Cardiac muscle cell (in vitro differentiated cells and primary cell): ENCODE measurements at regions not wholly inside any gene's neighbourhood (a gene's known extent, or its start where the extent isn't known, plus 50 kb on each side); places are given as distances from the start of the nearest gene placed in this dataset.

Experiments
- DNase-seq, 2 donors: peaks; one replicate each; pipeline versions ENCODE4 v3.0.0 to v3.0.0-alpha.2; 2010 to 2017; ENCODE audit warnings: low read depth in 1 of 2, low spot score in 1 of 2
- H3K27ac ChIP-seq: fragments of 200-600 bp; sonication (generic); 2 replicates; pipeline ENCODE4 v1.5.1; 2016
- H3K27me3 ChIP-seq: fragments of 200-600 bp; sonication (generic); 2 replicates; pipeline ENCODE4 v1.6.0; 2016; ENCODE audit warnings: control low read depth
- H3K36me3 ChIP-seq: fragments of 200-600 bp; sonication (generic); 2 replicates; pipeline ENCODE4 v1.5.1; 2016; ENCODE audit warnings: control low read depth
- H3K4me1 ChIP-seq: fragments of 200-600 bp; sonication (generic); 2 replicates; pipeline ENCODE4 v1.8.1; 2017; ENCODE audit warnings: low read depth, mild to moderate bottlenecking, mixed run types
- H3K4me3 ChIP-seq: fragments of 200-600 bp; sonication (generic); 2 replicates; pipeline ENCODE4 v1.5.1; 2016; ENCODE audit warnings: mild to moderate bottlenecking
- H3K9me3 ChIP-seq: fragments of 200-600 bp; sonication (generic); 2 replicates; pipeline ENCODE4 v1.5.1; 2017; ENCODE audit warnings: low read depth, mild to moderate bottlenecking, control low read depth
- TF ChIP-seq, protein P1 (sequence below): IDR thresholded peaks from 2 replicates; pipeline ENCODE4 v1.5.1; 2012; ENCODE audit warnings: low read depth, mild to moderate bottlenecking, low read length

- DNase-seq, result no peak
- TF ChIP-seq, protein P1, sequence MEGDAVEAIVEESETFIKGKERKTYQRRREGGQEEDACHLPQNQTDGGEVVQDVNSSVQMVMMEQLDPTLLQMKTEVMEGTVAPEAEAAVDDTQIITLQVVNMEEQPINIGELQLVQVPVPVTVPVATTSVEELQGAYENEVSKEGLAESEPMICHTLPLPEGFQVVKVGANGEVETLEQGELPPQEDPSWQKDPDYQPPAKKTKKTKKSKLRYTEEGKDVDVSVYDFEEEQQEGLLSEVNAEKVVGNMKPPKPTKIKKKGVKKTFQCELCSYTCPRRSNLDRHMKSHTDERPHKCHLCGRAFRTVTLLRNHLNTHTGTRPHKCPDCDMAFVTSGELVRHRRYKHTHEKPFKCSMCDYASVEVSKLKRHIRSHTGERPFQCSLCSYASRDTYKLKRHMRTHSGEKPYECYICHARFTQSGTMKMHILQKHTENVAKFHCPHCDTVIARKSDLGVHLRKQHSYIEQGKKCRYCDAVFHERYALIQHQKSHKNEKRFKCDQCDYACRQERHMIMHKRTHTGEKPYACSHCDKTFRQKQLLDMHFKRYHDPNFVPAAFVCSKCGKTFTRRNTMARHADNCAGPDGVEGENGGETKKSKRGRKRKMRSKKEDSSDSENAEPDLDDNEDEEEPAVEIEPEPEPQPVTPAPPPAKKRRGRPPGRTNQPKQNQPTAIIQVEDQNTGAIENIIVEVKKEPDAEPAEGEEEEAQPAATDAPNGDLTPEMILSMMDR, result no peak
- no peak overlapping the region for H3K4me3 ChIP-seq
- H3K27ac ChIP-seq, result no peak overlapping the region
- no peaks in the 10 kb centered on the region for H3K36me3 ChIP-seq
- no peaks in the 10 kb centered on the region for H3K9me3 ChIP-seq
- no peaks in the 10 kb centered on the region for H3K27me3 ChIP-seq
- peaks cover 20% of the 10 kb centered on the region for H3K4me1 ChIP-seq
Measured at GRCh38 chr10:71038921-71039320, 150.6 kb upstream of the PCBD1 start.

- no peak for DNase-seq
- Histone ChIP-seq H3K9me3 (no peaks in the 10 kb centered on the region), H3K4me3 (no peak overlapping the region), H3K27me3 (no peaks in the 10 kb centered on the region), H3K36me3 (no peaks in the 10 kb centered on the region), H3K27ac (no peak overlapping the region), H3K4me1 (peaks cover 21% of the 10 kb centered on the region)
- TF ChIP-seq, protein P1, result no peak
Measured at GRCh38 chr10:71039551-71039950, 151.2 kb upstream of the PCBD1 start.

GRCh38 chr10:71040343-71040742, 152.0 kb upstream of the PCBD1 start:
- Histone ChIP-seq H3K36me3 (no peaks in the 10 kb centered on the region), H3K4me1 (peaks cover 25% of the 10 kb centered on the region), H3K9me3 (no peaks in the 10 kb centered on the region), H3K27ac (no peak overlapping the region), H3K4me3 (no peak overlapping the region), H3K27me3 (no peaks in the 10 kb centered on the region)
- no peak for DNase-seq
- TF ChIP-seq, protein P1, result no peak

GRCh38 chr10:71040846-71041605, 152.7 kb upstream of the PCBD1 start:
- Histone ChIP-seq H3K4me1 (peaks cover 25% of the 10 kb centered on the region), H3K9me3 (no peaks in the 10 kb centered on the region), H3K4me3 (no peak overlapping the region), H3K27ac (no peak overlapping the region), H3K27me3 (no peaks in the 10 kb centered on the region), H3K36me3 (no peaks in the 10 kb centered on the region)
- no peak for DNase-seq
- TF ChIP-seq, protein P1, result no peak

- Histone ChIP-seq H3K27me3 (no peaks in the 10 kb centered on the region), H3K4me3 (no peak overlapping the region), H3K9me3 (no peaks in the 10 kb centered on the region), H3K27ac (no peak overlapping the region), H3K4me1 (peaks cover 20% of the 10 kb centered on the region), H3K36me3 (no peaks in the 10 kb centered on the region)
- DNase-seq, result no peak
- TF ChIP-seq, protein P1, result no peak
Measured at GRCh38 chr10:71042216-71042615, 153.9 kb upstream of the PCBD1 start.

- Histone ChIP-seq H3K27me3 (no peaks in the 10 kb centered on the region), H3K27ac (no peak overlapping the region), H3K4me3 (no peak overlapping the region), H3K4me1 (peaks cover 20% of the 10 kb centered on the region), H3K9me3 (no peaks in the 10 kb centered on the region), H3K36me3 (no peaks in the 10 kb centered on the region)
- TF ChIP-seq, protein P1, result no peak
- no peak for DNase-seq
Measured at GRCh38 chr10:71042699-71043098, 154.3 kb upstream of the PCBD1 start.
